ENCODE measurements at regions not wholly inside any gene's neighbourhood (a gene's known extent, or its start where the extent isn't known, plus 50 kb on each side); places are given as distances from the start of the nearest gene placed in this dataset.
"Not testable (repeated sequence)": the region's sequence is repeated elsewhere in the genome, so short reads cannot be mapped to it uniquely, and the experiment has no call there.

GRCh38 chr6:144689503-144690040, 404.4 kb downstream of the UTRN start:
- Histone ChIP-seq H3K23ac (ENCODE audit: low read length) (no peak overlapping the region), H4K8ac (ENCODE audit: low read depth, low read length) (no peak overlapping the region), H3K9ac (ENCODE audit: low read length) (no peak overlapping the region), H2AK5ac (ENCODE audit: low read length) (no peak overlapping the region), H3K27ac (ENCODE audit: low read depth, low read length) (no peak overlapping the region), H3K4me1 (ENCODE audit: control insufficient read depth, low read depth, low read length) (no peaks in the 10 kb centered on the region), H3K4ac (ENCODE audit: low read depth, low read length) (no peak overlapping the region), H2BK120ac (ENCODE audit: low read depth, low read length) (no peak overlapping the region), H3K27me3 (ENCODE audit: insufficient read depth, low read length, poor library complexity) (no peaks in the 10 kb centered on the region), H3K79me2 (ENCODE audit: control insufficient read depth, insufficient read depth, low read length) (no peaks in the 10 kb centered on the region), H3K36me3 (ENCODE audit: control insufficient read depth, insufficient read depth, low read length) (no peaks in the 10 kb centered on the region), H3K4me3 (ENCODE audit: low read length) (no peak overlapping the region), H2BK15ac (replicated peaks; ENCODE audit: low read depth) (no peak overlapping the region), H3K79me1 (ENCODE audit: low read length) (no peaks in the 10 kb centered on the region), H4K5ac (ENCODE audit: low read length) (no peak overlapping the region), H2BK5ac (ENCODE audit: low read length) (no peak overlapping the region), H3K18ac (ENCODE audit: low read length) (no peak overlapping the region), H3K56ac (ENCODE audit: low read length) (no peak overlapping the region), H3K4me2 (ENCODE audit: low read length) (no peak overlapping the region)
- no peak for DNase-seq
- WGBS (ENCODE audit: extremely low coverage, insufficient coverage, low lambda C conversion rate) = no CpG with 5 or more reads among the region's 3 CpGs

DNA sequence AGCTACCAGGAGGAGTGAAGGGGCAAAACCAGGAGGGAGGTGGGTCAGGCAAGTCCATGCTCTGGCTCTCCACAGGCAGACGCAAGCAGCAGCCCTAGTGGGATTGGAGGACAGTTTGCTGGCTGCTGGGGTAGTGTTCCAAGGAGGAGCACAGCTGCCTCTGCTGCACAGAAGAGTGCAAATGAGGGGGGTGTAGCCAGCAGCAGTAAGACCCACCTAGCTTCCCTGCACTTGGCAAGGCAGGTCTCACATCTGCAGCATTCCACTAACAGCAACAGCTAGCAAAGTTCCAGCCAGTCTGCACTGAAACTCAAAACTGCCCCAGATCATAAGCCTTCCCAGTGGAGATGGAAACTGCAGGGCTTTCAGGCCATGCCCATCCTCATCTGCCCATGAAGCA, 405.0 kb downstream of the UTRN start:
- no peak overlapping the region for H2BK120ac ChIP-seq (ENCODE audit: low read depth, low read length)
- H4K8ac ChIP-seq (ENCODE audit: low read depth, low read length) = no peak overlapping the region
- DNase-seq = no peak
- no peak overlapping the region for H2AK5ac ChIP-seq (ENCODE audit: low read length)
- H3K79me2 ChIP-seq (ENCODE audit: control insufficient read depth, insufficient read depth, low read length) = no peaks in the 10 kb centered on the region
- no peak overlapping the region for H3K27ac ChIP-seq (ENCODE audit: low read depth, low read length)
- H2BK15ac ChIP-seq (replicated peaks; ENCODE audit: low read depth) = no peak overlapping the region
- H3K56ac ChIP-seq (ENCODE audit: low read length) = no peak overlapping the region
- H2BK5ac ChIP-seq (ENCODE audit: low read length) = no peak overlapping the region
- H3K23ac ChIP-seq (ENCODE audit: low read length) = no peak overlapping the region
- H3K4me3 ChIP-seq (ENCODE audit: low read length) = no peak overlapping the region
- H4K5ac ChIP-seq (ENCODE audit: low read length) = no peak overlapping the region
- no peaks in the 10 kb centered on the region for H3K4me1 ChIP-seq (ENCODE audit: control insufficient read depth, low read depth, low read length)
- no peak overlapping the region for H3K9ac ChIP-seq (ENCODE audit: low read length)
- no peaks in the 10 kb centered on the region for H3K27me3 ChIP-seq (ENCODE audit: insufficient read depth, low read length, poor library complexity)
- no peak overlapping the region for H3K4ac ChIP-seq (ENCODE audit: low read depth, low read length)
- WGBS (ENCODE audit: extremely low coverage, insufficient coverage, low lambda C conversion rate) = no CpG with 5 or more reads among the region's 1 CpG
- H3K18ac ChIP-seq (ENCODE audit: low read length) = no peak overlapping the region
- no peaks in the 10 kb centered on the region for H3K79me1 ChIP-seq (ENCODE audit: low read length)
- no peaks in the 10 kb centered on the region for H3K36me3 ChIP-seq (ENCODE audit: control insufficient read depth, insufficient read depth, low read length)
- H3K4me2 ChIP-seq (ENCODE audit: low read length) = no peak overlapping the region

- H2AK5ac ChIP-seq (ENCODE audit: low read length) = no peak overlapping the region
- H3K4me1 ChIP-seq (ENCODE audit: control insufficient read depth, low read depth, low read length) = no peaks in the 10 kb centered on the region
- WGBS (ENCODE audit: extremely low coverage, insufficient coverage, low lambda C conversion rate) = no CpG with 5 or more reads among the region's 4 CpGs
- no peak overlapping the region for H2BK5ac ChIP-seq (ENCODE audit: low read length)
- no peak overlapping the region for H3K18ac ChIP-seq (ENCODE audit: low read length)
- H3K79me1 ChIP-seq (ENCODE audit: low read length) = no peaks in the 10 kb centered on the region
- no peaks in the 10 kb centered on the region for H3K27me3 ChIP-seq (ENCODE audit: insufficient read depth, low read length, poor library complexity)
- DNase-seq = no peak
- no peaks in the 10 kb centered on the region for H3K36me3 ChIP-seq (ENCODE audit: control insufficient read depth, insufficient read depth, low read length)
- no peak overlapping the region for H4K5ac ChIP-seq (ENCODE audit: low read length)
- H3K27ac ChIP-seq (ENCODE audit: low read depth, low read length) = no peak overlapping the region
- H2BK120ac ChIP-seq (ENCODE audit: low read depth, low read length) = no peak overlapping the region
- no peak overlapping the region for H3K9ac ChIP-seq (ENCODE audit: low read length)
- no peak overlapping the region for H3K4me3 ChIP-seq (ENCODE audit: low read length)
- no peak overlapping the region for H3K4me2 ChIP-seq (ENCODE audit: low read length)
- no peak overlapping the region for H3K56ac ChIP-seq (ENCODE audit: low read length)
- H4K8ac ChIP-seq (ENCODE audit: low read depth, low read length) = no peak overlapping the region
- no peak overlapping the region for H3K4ac ChIP-seq (ENCODE audit: low read depth, low read length)
- H2BK15ac ChIP-seq (replicated peaks; ENCODE audit: low read depth) = no peak overlapping the region
- no peaks in the 10 kb centered on the region for H3K79me2 ChIP-seq (ENCODE audit: control insufficient read depth, insufficient read depth, low read length)
- H3K23ac ChIP-seq (ENCODE audit: low read length) = no peak overlapping the region
Observed at GRCh38 chr6:144690666-144691065, 405.5 kb downstream of the UTRN start.

GRCh38 chr6:144692050-144692449, 406.9 kb downstream of the UTRN start:
- not testable (repeated sequence) for H3K4me3 ChIP-seq (ENCODE audit: low read length); H3K4me2 ChIP-seq (ENCODE audit: low read length); DNase-seq; H4K5ac ChIP-seq (ENCODE audit: low read length); H2AK5ac ChIP-seq (ENCODE audit: low read length); H3K4me1 ChIP-seq (ENCODE audit: control insufficient read depth, low read depth, low read length); H4K8ac ChIP-seq (ENCODE audit: low read depth, low read length); H3K79me2 ChIP-seq (ENCODE audit: control insufficient read depth, insufficient read depth, low read length); H3K27ac ChIP-seq (ENCODE audit: low read depth, low read length); H3K56ac ChIP-seq (ENCODE audit: low read length); H3K23ac ChIP-seq (ENCODE audit: low read length); H2BK120ac ChIP-seq (ENCODE audit: low read depth, low read length); H2BK15ac ChIP-seq (replicated peaks; ENCODE audit: low read depth); H3K4ac ChIP-seq (ENCODE audit: low read depth, low read length); H3K27me3 ChIP-seq (ENCODE audit: insufficient read depth, low read length, poor library complexity); H3K9ac ChIP-seq (ENCODE audit: low read length); H3K79me1 ChIP-seq (ENCODE audit: low read length); H3K36me3 ChIP-seq (ENCODE audit: control insufficient read depth, insufficient read depth, low read length); H2BK5ac ChIP-seq (ENCODE audit: low read length); H3K18ac ChIP-seq (ENCODE audit: low read length)
- no CpG with 5 or more reads among the region's 1 CpG for WGBS (ENCODE audit: extremely low coverage, insufficient coverage, low lambda C conversion rate)

- Histone ChIP-seq H2BK120ac (ENCODE audit: low read depth, low read length) (no peak overlapping the region), H3K23ac (ENCODE audit: low read length) (no peak overlapping the region), H4K5ac (ENCODE audit: low read length) (no peak overlapping the region), H4K8ac (ENCODE audit: low read depth, low read length) (no peak overlapping the region), H3K9ac (ENCODE audit: low read length) (no peak overlapping the region), H3K56ac (ENCODE audit: low read length) (no peak overlapping the region), H3K4me2 (ENCODE audit: low read length) (no peak overlapping the region), H3K18ac (ENCODE audit: low read length) (no peak overlapping the region), H3K4me3 (ENCODE audit: low read length) (no peak overlapping the region), H3K79me2 (ENCODE audit: control insufficient read depth, insufficient read depth, low read length) (no peaks in the 10 kb centered on the region), H2BK15ac (replicated peaks; ENCODE audit: low read depth) (no peak overlapping the region), H3K79me1 (ENCODE audit: low read length) (no peaks in the 10 kb centered on the region), H3K4ac (ENCODE audit: low read depth, low read length) (no peak overlapping the region), H3K27me3 (ENCODE audit: insufficient read depth, low read length, poor library complexity) (no peaks in the 10 kb centered on the region), H3K4me1 (ENCODE audit: control insufficient read depth, low read depth, low read length) (no peaks in the 10 kb centered on the region), H3K27ac (ENCODE audit: low read depth, low read length) (no peak overlapping the region), H3K36me3 (ENCODE audit: control insufficient read depth, insufficient read depth, low read length) (no peaks in the 10 kb centered on the region), H2AK5ac (ENCODE audit: low read length) (no peak overlapping the region), H2BK5ac (ENCODE audit: low read length) (no peak overlapping the region)
- DNase-seq = no peak
- WGBS (ENCODE audit: extremely low coverage, insufficient coverage, low lambda C conversion rate) = no CpG with 5 or more reads among the region's 3 CpGs
Observed at GRCh38 chr6:144695858-144696533, 410.9 kb downstream of the UTRN start.
